ENCODE measurements at regions not wholly inside any gene's neighbourhood (a gene's known extent, or its start where the extent isn't known, plus 50 kb on each side); places are given as distances from the start of the nearest gene placed in this dataset.

- DNase-seq, result no peak
Observed at GRCh38 chr9:23215688-23216087, 610.4 kb downstream of the ELAVL2 start.

DNA sequence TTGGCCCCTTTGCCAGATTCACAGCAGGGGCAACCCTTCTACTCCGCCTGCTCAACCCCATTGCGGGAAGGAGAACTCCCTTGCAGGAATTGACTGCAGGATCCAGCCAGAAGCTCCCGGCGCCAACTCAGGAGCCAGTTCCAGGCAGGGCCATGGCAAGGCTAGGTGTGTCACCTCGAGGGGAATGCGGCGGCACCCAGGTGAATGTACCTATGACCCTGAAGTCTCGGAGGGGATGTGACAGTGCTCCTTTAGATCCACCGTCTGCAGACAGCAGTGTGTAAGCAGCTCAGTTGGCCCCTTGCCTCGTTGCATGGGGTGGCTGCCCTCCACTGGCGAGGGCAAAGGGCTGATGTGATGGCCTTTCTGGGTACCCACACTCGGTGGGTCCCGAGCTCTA, 606.6 kb downstream of the ELAVL2 start:
- DNase-seq, result no peak

DNA sequence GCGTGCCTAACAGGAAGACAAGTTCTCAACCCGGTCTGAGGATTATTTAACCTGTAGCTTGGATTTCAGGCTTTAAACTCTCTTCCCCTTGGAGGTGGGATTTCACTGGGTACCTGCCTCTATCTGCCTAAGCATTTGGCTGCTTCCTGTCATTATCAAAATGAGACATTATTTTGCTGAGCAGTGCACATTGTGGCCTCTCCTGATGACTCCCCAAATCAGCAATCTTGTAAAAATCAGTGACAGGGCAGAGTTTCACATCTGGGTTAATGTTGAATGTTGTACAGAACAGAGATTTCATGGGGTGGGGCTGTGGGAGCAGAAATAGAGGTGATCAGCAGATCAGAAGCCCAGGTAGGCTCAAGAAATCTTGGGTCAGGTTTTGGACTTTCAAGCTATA, 605.9 kb downstream of the ELAVL2 start:
- no peak for DNase-seq

- DNase-seq, result no peak
Observed at GRCh38 chr9:23220957-23221356, 605.1 kb downstream of the ELAVL2 start.

- DNase-seq, result no peak
Observed at GRCh38 chr9:23229890-23230317, 596.1 kb downstream of the ELAVL2 start.

DNA sequence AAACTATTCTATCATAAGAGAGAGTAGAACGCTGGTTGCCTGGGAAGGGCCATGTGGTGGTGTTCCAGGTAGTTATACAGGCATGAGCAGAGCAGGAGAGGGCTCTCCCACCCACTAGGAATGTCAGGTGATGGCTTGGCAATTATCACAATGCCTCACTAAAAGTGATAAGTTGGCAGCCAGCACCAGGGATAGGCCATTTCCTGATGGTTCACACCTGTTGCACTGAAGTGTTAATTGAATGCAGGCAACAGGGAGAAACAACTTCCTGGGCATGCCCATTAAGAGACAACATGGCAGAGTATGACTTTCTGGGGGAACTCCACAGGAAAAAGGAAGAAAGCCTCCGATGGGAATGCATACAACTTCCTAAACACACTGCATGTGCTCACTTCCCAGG, 593.2 kb downstream of the ELAVL2 start:
- no peak for DNase-seq

DNA sequence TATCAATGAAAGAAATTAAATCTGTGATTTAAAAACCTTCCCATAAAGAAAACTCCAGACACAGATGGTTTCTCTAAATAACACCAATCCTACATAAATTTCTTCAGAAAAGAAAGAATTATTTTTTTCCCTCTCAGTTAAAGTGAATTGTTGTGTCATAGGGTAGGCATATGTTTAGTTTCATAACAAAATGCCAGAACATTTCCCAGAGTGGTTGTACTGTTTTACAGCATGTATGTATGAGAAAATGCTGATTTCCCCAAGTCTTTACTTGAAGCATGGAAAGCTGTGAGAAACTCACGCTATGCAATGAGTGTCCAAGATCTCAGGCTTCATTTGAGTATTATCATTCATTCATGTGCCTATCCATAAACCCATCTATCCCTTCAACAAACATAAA, 582.5 kb downstream of the ELAVL2 start:
- no peak for DNase-seq

GRCh38 chr9:23245067-23245466, 581.0 kb downstream of the ELAVL2 start:
- DNase-seq, result no peak

- no peak for DNase-seq
Observed at GRCh38 chr9:23254404-23255184, 571.4 kb downstream of the ELAVL2 start.

GRCh38 chr9:23255346-23255745, 570.7 kb downstream of the ELAVL2 start:
- no peak for DNase-seq

GRCh38 chr9:23258569-23258968, 567.5 kb downstream of the ELAVL2 start:
- DNase-seq, result no peak

DNA sequence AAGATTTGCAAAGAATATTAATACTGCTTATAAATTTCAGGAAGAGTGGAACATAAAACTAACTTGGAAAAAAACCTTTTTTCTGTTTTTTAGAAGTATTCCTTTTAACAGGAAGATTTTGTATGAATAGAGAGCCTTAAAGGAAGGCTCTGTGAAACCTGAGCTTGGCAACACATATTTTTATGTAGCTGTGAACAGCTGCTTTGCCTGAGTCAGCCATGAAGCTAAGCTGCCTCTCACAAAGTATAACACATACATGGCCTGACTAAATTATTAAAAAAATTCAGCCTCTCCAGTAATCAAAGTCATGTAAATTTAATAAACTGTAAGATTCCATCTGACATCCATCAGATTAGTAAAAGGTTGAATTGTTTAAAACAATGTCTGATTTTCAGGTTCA, 547.5 kb downstream of the ELAVL2 start:
- DNase-seq, result no peak

- DNase-seq, result no peak
Observed at GRCh38 chr9:23287390-23287789, 538.6 kb downstream of the ELAVL2 start.

- DNase-seq, result no peak
Observed at GRCh38 chr9:23288545-23288944, 537.5 kb downstream of the ELAVL2 start.

DNA sequence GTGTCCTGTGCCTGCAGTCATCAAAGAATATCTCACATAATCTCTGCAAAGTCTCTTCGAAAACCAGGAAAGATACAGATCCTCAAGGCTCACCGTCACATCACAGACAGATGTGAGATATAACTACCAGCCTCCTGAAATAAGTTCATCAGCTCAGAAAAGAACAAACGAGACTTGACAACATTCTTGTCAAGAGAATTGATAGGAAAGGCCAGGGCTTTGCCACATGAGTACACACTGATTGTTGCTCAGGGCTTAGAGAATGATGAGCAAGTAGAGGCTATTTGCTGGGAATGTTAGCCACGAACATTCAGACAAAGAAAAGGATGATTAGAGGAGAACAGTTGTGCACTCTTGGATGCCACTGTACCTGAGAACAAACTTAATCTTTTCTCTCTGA, 535.1 kb downstream of the ELAVL2 start:
- DNase-seq, result no peak

DNA sequence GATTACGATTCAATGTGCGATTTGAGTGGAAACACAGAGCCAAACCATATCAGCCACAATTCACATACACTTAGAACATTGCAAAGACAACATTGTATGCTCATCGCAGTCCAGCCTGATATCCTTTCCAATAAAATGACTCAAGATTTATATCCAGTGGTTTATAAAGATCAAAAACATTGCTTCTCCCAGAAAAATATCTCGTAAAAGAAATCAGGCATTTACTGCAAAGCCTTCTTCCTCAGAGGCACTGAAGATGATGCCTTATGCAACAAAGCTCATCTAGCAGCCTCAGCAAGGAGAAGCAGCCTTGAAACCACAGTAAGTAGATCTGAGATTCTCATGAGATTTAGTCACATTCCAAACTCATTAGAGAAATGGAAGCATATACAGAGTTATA, 523.8 kb downstream of the ELAVL2 start:
- no peak for DNase-seq

- DNase-seq, result no peak
Observed at GRCh38 chr9:23306731-23307130, 519.3 kb downstream of the ELAVL2 start.

- no peak for DNase-seq
Observed at GRCh38 chr9:23307731-23308513, 518.1 kb downstream of the ELAVL2 start.

DNA sequence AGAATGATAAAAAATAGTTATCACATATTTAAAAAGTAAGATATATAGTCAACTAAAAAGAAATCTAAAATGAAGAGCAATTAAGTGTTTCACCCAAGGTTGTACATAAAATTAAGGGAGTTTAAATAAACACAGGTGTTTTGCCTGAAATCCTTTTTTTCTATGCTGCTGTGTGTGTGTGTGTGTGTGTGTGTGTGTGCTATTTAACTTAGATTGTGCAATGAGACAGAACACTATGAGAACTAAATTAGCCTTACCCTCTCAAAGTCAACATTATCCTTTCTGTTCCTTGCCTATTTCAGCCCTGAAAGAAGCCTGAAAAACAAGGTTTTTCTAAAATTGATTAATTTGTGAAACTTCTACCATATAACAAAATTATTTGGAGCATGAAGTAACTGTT, 516.2 kb downstream of the ELAVL2 start:
- DNase-seq, result no peak

DNA sequence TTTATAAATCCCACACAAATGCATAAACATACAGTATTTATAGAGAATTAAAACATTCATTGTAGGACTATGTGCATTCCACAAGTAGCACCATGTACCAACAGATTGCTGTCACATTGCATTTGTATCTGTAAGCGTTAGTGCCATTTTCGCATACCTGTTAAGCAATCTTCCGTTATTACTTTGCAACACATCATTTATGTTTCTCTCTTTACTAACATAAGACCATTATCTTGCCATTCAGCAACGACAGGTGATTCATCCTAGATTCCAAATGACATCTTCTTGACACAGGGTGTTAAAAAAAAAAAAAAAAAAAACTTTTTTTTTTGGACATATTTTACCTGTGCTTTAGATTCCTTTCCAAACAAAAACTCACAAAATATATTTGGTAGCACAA, 511.8 kb downstream of the ELAVL2 start:
- DNase-seq, result no peak

- no peak for DNase-seq
Observed at GRCh38 chr9:23319092-23319491, 506.9 kb downstream of the ELAVL2 start.

DNA sequence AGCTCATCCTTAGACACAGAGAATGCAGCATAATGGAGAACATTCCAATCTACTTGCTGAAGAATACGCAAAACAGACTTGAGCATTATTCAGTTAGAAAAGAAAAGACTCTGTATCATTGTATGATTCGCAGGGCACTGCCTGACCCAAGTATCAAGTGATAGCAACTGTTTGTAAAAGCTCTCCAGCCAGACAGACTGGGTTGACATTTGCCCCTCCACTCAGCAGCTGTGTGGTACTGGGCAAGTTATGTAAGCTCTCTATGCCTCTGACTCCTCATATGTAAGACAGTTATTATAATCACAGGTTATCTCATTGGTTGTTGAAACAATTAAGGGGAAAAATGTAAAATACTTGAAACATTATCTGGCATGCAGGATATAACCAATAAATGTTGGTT, 505.0 kb downstream of the ELAVL2 start:
- no peak for DNase-seq

DNA sequence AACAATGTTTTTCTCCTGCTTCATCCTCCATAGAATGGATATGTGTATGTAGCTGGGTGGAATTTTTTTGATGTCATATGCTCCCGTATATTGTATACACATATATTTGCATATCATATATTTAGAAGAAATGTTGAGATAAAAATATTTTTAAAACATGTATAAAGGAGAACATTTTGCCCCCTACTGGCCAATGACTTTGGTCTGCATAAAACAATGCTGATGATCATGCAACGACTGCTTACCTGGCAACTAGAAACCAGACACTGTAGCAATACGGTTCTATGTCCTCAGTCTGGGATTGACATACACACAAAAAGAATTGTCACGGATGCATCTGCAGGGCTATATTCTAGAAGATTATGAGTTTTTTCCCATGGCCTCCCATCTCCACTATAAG, 503.6 kb downstream of the ELAVL2 start:
- DNase-seq, result no peak

GRCh38 chr9:23324511-23324910, 501.5 kb downstream of the ELAVL2 start:
- no peak for DNase-seq

GRCh38 chr9:23326597-23326996, 499.4 kb downstream of the ELAVL2 start:
- DNase-seq, result no peak
